ENCODE measurements at regions not wholly inside any gene's neighbourhood (a gene's known extent, or its start where the extent isn't known, plus 50 kb on each side); places are given as distances from the start of the nearest gene placed in this dataset.

- Histone ChIP-seq H3K79me2 (ENCODE audit: low read length) (no peaks in the 10 kb centered on the region), H3K4me2 (ENCODE audit: low read length) (no peak overlapping the region), H3K4me3 (ENCODE audit: low read length) (no peak overlapping the region), H2AFZ (ENCODE audit: low read depth, low read length) (no peak overlapping the region), H3K9ac (ENCODE audit: low read length) (no peak overlapping the region), H3K9me3 (ENCODE audit: insufficient read depth, low read length) (no peaks in the 10 kb centered on the region), H3K4me1 (ENCODE audit: low read length) (peaks cover 20% of the 10 kb centered on the region), H4K20me1 (ENCODE audit: insufficient read depth, low read length) (no peaks in the 10 kb centered on the region), H3K36me3 (replicated peaks; ENCODE audit: low read depth, low read length) (no peaks in the 10 kb centered on the region), H3K27ac (ENCODE audit: low read length) (no peak overlapping the region), H3K27me3 (ENCODE audit: low read depth, low read length) (0 out of 2 replicates have a peak, but pooled peaks cover 6% of the 10 kb centered on the region)
- TF ChIP-seq EZH2phosphoT487 (IDR thresholded peaks at IDR 0.05; ENCODE audit: low read depth) (no peak), CTCF (IDR thresholded peaks at IDR 0.05; ENCODE audit: low read depth, low read length) (no peak)
Measured at GRCh38 chr6:41437604-41438003, 102.2 kb downstream of the NCR2 start.

GRCh38 chr6:41438746-41439145 is 103.3 kb downstream of the NCR2 start:
- H3K27ac ChIP-seq (ENCODE audit: low read length): no peak overlapping the region
- H3K4me1 ChIP-seq (ENCODE audit: low read length): peaks cover 20% of the 10 kb centered on the region
- H3K9me3 ChIP-seq (ENCODE audit: insufficient read depth, low read length): no peaks in the 10 kb centered on the region
- H3K4me3 ChIP-seq (ENCODE audit: low read length): no peak overlapping the region
- H4K20me1 ChIP-seq (ENCODE audit: insufficient read depth, low read length): no peaks in the 10 kb centered on the region
- H3K79me2 ChIP-seq (ENCODE audit: low read length): no peaks in the 10 kb centered on the region
- TF ChIP-seq EZH2phosphoT487 (IDR thresholded peaks at IDR 0.05; ENCODE audit: low read depth): no peak
- no peak for TF ChIP-seq CTCF (IDR thresholded peaks at IDR 0.05; ENCODE audit: low read depth, low read length)
- H2AFZ ChIP-seq (ENCODE audit: low read depth, low read length): no peak overlapping the region
- no peaks in the 10 kb centered on the region for H3K36me3 ChIP-seq (replicated peaks; ENCODE audit: low read depth, low read length)
- no peak overlapping the region for H3K4me2 ChIP-seq (ENCODE audit: low read length)
- 0 out of 2 replicates have a peak, but pooled peaks cover 6% of the 10 kb centered on the region for H3K27me3 ChIP-seq (ENCODE audit: low read depth, low read length)
- no peak overlapping the region for H3K9ac ChIP-seq (ENCODE audit: low read length)

- Histone ChIP-seq H3K79me2 (ENCODE audit: low read length) (no peaks in the 10 kb centered on the region), H3K4me2 (ENCODE audit: low read length) (peak overlapping the region; percentile 59), H3K9ac (ENCODE audit: low read length) (peak overlapping the region; percentile 50), H3K4me3 (ENCODE audit: low read length) (peak overlapping the region; percentile 27; the same call in 1 of the 2 replicates), H3K27ac (ENCODE audit: low read length) (peak overlapping the region; percentile 69), H3K9me3 (ENCODE audit: insufficient read depth, low read length) (no peaks in the 10 kb centered on the region), H3K27me3 (ENCODE audit: low read depth, low read length) (0 out of 2 replicates have a peak, but pooled peaks cover 6% of the 10 kb centered on the region), H4K20me1 (ENCODE audit: insufficient read depth, low read length) (no peaks in the 10 kb centered on the region), H3K36me3 (replicated peaks; ENCODE audit: low read depth, low read length) (no peaks in the 10 kb centered on the region), H3K4me1 (ENCODE audit: low read length) (peaks cover 20% of the 10 kb centered on the region), H2AFZ (ENCODE audit: low read depth, low read length) (peak overlapping the region; percentile 68; the same call in 1 of the 2 replicates)
- no peak for TF ChIP-seq CTCF (IDR thresholded peaks at IDR 0.05; ENCODE audit: low read depth, low read length)
- no peak for TF ChIP-seq EZH2phosphoT487 (IDR thresholded peaks at IDR 0.05; ENCODE audit: low read depth)
Measured at GRCh38 chr6:41439524-41440418, 104.4 kb downstream of the NCR2 start.

GRCh38 chr6:41440958-41441357 is 105.2 kb upstream of the FOXP4 start:
- H2AFZ ChIP-seq (ENCODE audit: low read depth, low read length): no peak overlapping the region
- H3K27me3 ChIP-seq (ENCODE audit: low read depth, low read length): 0 out of 2 replicates have a peak, but pooled peaks cover 6% of the 10 kb centered on the region
- H3K9me3 ChIP-seq (ENCODE audit: insufficient read depth, low read length): no peaks in the 10 kb centered on the region
- no peak overlapping the region for H3K9ac ChIP-seq (ENCODE audit: low read length)
- H3K36me3 ChIP-seq (replicated peaks; ENCODE audit: low read depth, low read length): no peaks in the 10 kb centered on the region
- no peaks in the 10 kb centered on the region for H4K20me1 ChIP-seq (ENCODE audit: insufficient read depth, low read length)
- peaks cover 20% of the 10 kb centered on the region for H3K4me1 ChIP-seq (ENCODE audit: low read length)
- H3K4me2 ChIP-seq (ENCODE audit: low read length): peak overlapping the region; percentile 59; the same call in 1 of the 2 replicates
- H3K27ac ChIP-seq (ENCODE audit: low read length): no peak overlapping the region
- no peak for TF ChIP-seq CTCF (IDR thresholded peaks at IDR 0.05; ENCODE audit: low read depth, low read length)
- TF ChIP-seq EZH2phosphoT487 (IDR thresholded peaks at IDR 0.05; ENCODE audit: low read depth): no peak
- H3K4me3 ChIP-seq (ENCODE audit: low read length): no peak overlapping the region
- no peaks in the 10 kb centered on the region for H3K79me2 ChIP-seq (ENCODE audit: low read length)

Data from OCI-LY3 (cell line).